ENCODE measurements at regions not wholly inside any gene's neighbourhood (a gene's known extent, or its start where the extent isn't known, plus 50 kb on each side); places are given as distances from the start of the nearest gene placed in this dataset.

- TF ChIP-seq CTCF (IDR thresholded peaks at IDR 0.05) (no peak), POLR2A (IDR thresholded peaks at IDR 0.05) (no peak)
Measured at GRCh38 chr14:45362505-45362904, 109.5 kb upstream of the MIS18BP1 start.
